Skeletal muscle satellite cell (primary cell): ENCODE measurements at regions not wholly inside any gene's neighbourhood (a gene's known extent, or its start where the extent isn't known, plus 50 kb on each side); places are given as distances from the start of the nearest gene placed in this dataset.

Experiments used
- H3K27me3 ChIP-seq: 2 replicates; pipeline ENCODE4 v1.7.0; 2013; ENCODE audit warnings: low read length; ENCODE audit not compliant: control insufficient read depth, insufficient read depth
- H3K36me3 ChIP-seq: 2 replicates; pipeline ENCODE4 v1.7.0; 2013; ENCODE audit warnings: mild to moderate bottlenecking, control low read depth, low read length; ENCODE audit not compliant: insufficient read depth
- H3K4me1 ChIP-seq: 2 replicates; pipeline ENCODE4 v1.7.0; 2013; ENCODE audit warnings: low read length; ENCODE audit not compliant: control insufficient read depth, insufficient read depth
- H3K4me2 ChIP-seq: 2 replicates; pipeline ENCODE4 v1.7.0; 2013; ENCODE audit warnings: mild to moderate bottlenecking, low read length
- H3K4me3 ChIP-seq: 2 replicates; pipeline ENCODE4 v1.7.0; 2013; ENCODE audit warnings: low read length
- H3K9ac ChIP-seq: 2 replicates; pipeline ENCODE4 v1.7.0; 2013; ENCODE audit warnings: mild to moderate bottlenecking, low read depth, low read length, moderate library complexity
- H3K9me3 ChIP-seq: replicated peaks from 2 replicates; pipeline ENCODE4 v1.7.0; 2013; ENCODE audit warnings: mild to moderate bottlenecking, control low read depth, low read length

- no peaks in the 10 kb centered on the region for H3K27me3 ChIP-seq
- H3K4me1 ChIP-seq, result peaks cover 17% of the 10 kb centered on the region
- H3K9me3 ChIP-seq, result no peaks in the 10 kb centered on the region
- no peak overlapping the region for H3K9ac ChIP-seq
- H3K4me3 ChIP-seq, result peak overlapping the region; percentile 28
- peak overlapping the region; percentile 9 for H3K4me2 ChIP-seq
- H3K36me3 ChIP-seq, result no peaks in the 10 kb centered on the region
Observed at GRCh38 chr11:80096736-80097135, 655.9 kb upstream of the TENM4 start.

GRCh38 chr11:80086496-80087055 lies 645.7 kb upstream of the TENM4 start:
- H3K4me2 ChIP-seq, result no peak overlapping the region
- no peak overlapping the region for H3K9ac ChIP-seq
- H3K4me3 ChIP-seq, result no peak overlapping the region
- H3K4me1 ChIP-seq, result no peaks in the 10 kb centered on the region
- H3K9me3 ChIP-seq, result no peaks in the 10 kb centered on the region
- H3K36me3 ChIP-seq, result no peaks in the 10 kb centered on the region
- H3K27me3 ChIP-seq, result no peaks in the 10 kb centered on the region

- no peaks in the 10 kb centered on the region for H3K9me3 ChIP-seq
- no peak overlapping the region for H3K4me3 ChIP-seq
- no peaks in the 10 kb centered on the region for H3K27me3 ChIP-seq
- no peak overlapping the region for H3K9ac ChIP-seq
- no peak overlapping the region for H3K4me2 ChIP-seq
- H3K36me3 ChIP-seq, result no peaks in the 10 kb centered on the region
- no peaks in the 10 kb centered on the region for H3K4me1 ChIP-seq
Observed at GRCh38 chr11:80085563-80085962, 644.7 kb upstream of the TENM4 start.

GRCh38 chr11:80084608-80085007 lies 643.8 kb upstream of the TENM4 start:
- Histone ChIP-seq H3K4me2 (no peak overlapping the region), H3K4me1 (no peaks in the 10 kb centered on the region), H3K4me3 (no peak overlapping the region), H3K9ac (no peak overlapping the region), H3K36me3 (no peaks in the 10 kb centered on the region), H3K27me3 (no peaks in the 10 kb centered on the region), H3K9me3 (no peaks in the 10 kb centered on the region)

DNA sequence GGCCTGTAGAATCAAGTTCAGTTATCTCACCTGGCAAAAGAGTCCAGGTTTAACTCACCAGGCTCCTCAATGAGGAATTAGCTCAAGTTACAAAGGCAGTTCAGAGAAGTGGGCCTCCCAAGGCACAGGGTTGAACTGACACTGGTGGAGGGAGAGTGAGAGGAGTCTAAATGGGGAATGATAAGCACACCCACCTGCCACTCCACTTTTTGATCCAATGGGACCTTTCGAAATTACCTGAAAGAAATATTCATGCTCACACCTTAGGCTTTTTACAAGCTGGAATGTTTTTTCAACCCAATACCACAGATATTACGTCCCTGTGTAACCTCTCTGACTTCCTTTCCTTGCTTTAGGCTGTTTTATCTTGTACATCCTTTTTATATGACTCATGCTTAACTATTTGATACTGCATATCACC lies 642.7 kb upstream of the TENM4 start:
- no peaks in the 10 kb centered on the region for H3K27me3 ChIP-seq
- no peaks in the 10 kb centered on the region for H3K36me3 ChIP-seq
- no peak overlapping the region for H3K9ac ChIP-seq
- no peak overlapping the region for H3K4me2 ChIP-seq
- H3K4me1 ChIP-seq, result no peaks in the 10 kb centered on the region
- H3K4me3 ChIP-seq, result no peak overlapping the region
- H3K9me3 ChIP-seq, result no peaks in the 10 kb centered on the region

GRCh38 chr11:80082406-80082805 lies 641.6 kb upstream of the TENM4 start:
- no peak overlapping the region for H3K4me2 ChIP-seq
- H3K4me3 ChIP-seq, result no peak overlapping the region
- no peaks in the 10 kb centered on the region for H3K27me3 ChIP-seq
- H3K9ac ChIP-seq, result no peak overlapping the region
- no peaks in the 10 kb centered on the region for H3K9me3 ChIP-seq
- no peaks in the 10 kb centered on the region for H3K4me1 ChIP-seq
- H3K36me3 ChIP-seq, result no peaks in the 10 kb centered on the region

DNA sequence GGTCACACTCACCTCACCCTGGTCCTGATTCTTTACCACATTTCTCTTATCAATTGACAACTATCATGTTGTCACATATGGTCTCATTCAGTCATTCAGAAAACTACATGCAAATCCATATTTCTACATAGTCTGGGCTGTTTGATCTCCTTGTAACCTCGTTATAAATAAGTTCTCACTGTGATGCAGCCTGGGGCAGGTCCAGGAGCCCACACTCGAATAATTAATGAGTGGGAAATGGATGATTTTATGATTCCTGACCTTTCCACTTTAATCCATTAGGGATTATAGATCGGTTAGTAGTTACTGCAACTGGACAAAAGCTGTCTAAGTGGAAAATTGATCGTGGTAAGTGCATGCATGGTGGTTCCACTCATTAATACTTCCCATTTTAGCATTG lies 636.3 kb upstream of the TENM4 start:
- no peaks in the 10 kb centered on the region for H3K27me3 ChIP-seq
- no peaks in the 10 kb centered on the region for H3K9me3 ChIP-seq
- no peak overlapping the region for H3K9ac ChIP-seq

GRCh38 chr11:80074837-80075236 lies 634.0 kb upstream of the TENM4 start:
- no peak overlapping the region for H3K4me3 ChIP-seq
- H3K9me3 ChIP-seq, result no peaks in the 10 kb centered on the region

More for the DNA sequence above, 636.3 kb upstream of the TENM4 start:
- no peak overlapping the region for H3K4me2 ChIP-seq
- H3K4me3 ChIP-seq, result no peak overlapping the region
- no peaks in the 10 kb centered on the region for H3K4me1 ChIP-seq
- no peaks in the 10 kb centered on the region for H3K36me3 ChIP-seq

GRCh38 chr11:80066291-80066690 lies 625.5 kb upstream of the TENM4 start:
- Histone ChIP-seq H3K4me3 (no peak overlapping the region), H3K27me3 (no peaks in the 10 kb centered on the region), H3K9ac (no peak overlapping the region), H3K36me3 (no peaks in the 10 kb centered on the region), H3K4me2 (no peak overlapping the region), H3K4me1 (no peaks in the 10 kb centered on the region), H3K9me3 (no peaks in the 10 kb centered on the region)

More at GRCh38 chr11:80074837-80075236, 634.0 kb upstream of the TENM4 start:
- Histone ChIP-seq H3K9ac (no peak overlapping the region), H3K27me3 (no peaks in the 10 kb centered on the region), H3K4me1 (no peaks in the 10 kb centered on the region), H3K4me2 (no peak overlapping the region), H3K36me3 (no peaks in the 10 kb centered on the region)

- Histone ChIP-seq H3K9me3 (no peaks in the 10 kb centered on the region), H3K27me3 (no peaks in the 10 kb centered on the region)
Observed at GRCh38 chr11:80065086-80065485, 624.3 kb upstream of the TENM4 start.

GRCh38 chr11:80061056-80061455 lies 620.2 kb upstream of the TENM4 start:
- no peaks in the 10 kb centered on the region for H3K9me3 ChIP-seq
- no peak overlapping the region for H3K9ac ChIP-seq
- no peak overlapping the region for H3K4me2 ChIP-seq
- no peaks in the 10 kb centered on the region for H3K27me3 ChIP-seq
- H3K4me3 ChIP-seq, result no peak overlapping the region
- H3K4me1 ChIP-seq, result no peaks in the 10 kb centered on the region
- no peaks in the 10 kb centered on the region for H3K36me3 ChIP-seq

More at GRCh38 chr11:80065086-80065485, 624.3 kb upstream of the TENM4 start:
- no peaks in the 10 kb centered on the region for H3K4me1 ChIP-seq
- H3K4me3 ChIP-seq, result no peak overlapping the region
- H3K36me3 ChIP-seq, result no peaks in the 10 kb centered on the region
- no peak overlapping the region for H3K4me2 ChIP-seq
- no peak overlapping the region for H3K9ac ChIP-seq

DNA sequence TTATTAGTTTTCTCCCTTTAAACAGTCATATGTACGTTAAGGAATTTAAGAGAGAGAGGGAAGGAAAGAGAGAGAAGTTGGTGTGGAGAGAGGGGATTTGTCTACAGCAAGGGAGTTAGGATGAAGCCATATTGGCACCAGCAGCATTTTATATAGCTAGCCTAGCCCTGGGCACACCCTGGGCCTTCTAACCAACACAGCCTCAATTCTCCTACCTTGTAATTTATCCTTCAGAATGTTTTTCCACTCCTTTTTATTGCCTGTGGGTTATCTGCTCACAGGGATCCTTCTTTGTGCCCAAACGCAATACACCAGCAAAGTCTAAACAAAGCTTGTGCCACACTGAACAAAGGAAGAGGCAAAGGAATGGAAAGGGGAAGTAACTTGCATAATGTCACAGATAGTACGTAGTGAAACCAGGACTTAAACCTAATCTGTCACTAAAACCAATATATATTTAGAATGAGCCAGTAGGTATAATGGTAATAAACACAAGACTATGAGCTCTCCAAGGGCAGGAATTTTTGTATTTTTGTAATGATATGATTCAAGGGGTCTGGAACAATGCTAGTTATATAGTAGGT lies 613.8 kb upstream of the TENM4 start:
- H3K9ac ChIP-seq, result no peak overlapping the region
- no peaks in the 10 kb centered on the region for H3K9me3 ChIP-seq
- no peak overlapping the region for H3K4me3 ChIP-seq
- no peaks in the 10 kb centered on the region for H3K36me3 ChIP-seq
- no peaks in the 10 kb centered on the region for H3K4me1 ChIP-seq
- no peaks in the 10 kb centered on the region for H3K27me3 ChIP-seq
- H3K4me2 ChIP-seq, result no peak overlapping the region
